HK-2 (cell line): ENCODE measurements at regions not wholly inside any gene's neighbourhood (a gene's known extent, or its start where the extent isn't known, plus 50 kb on each side); places are given as distances from the start of the nearest gene placed in this dataset.

ENCODE experiments used
- DNase-seq: peaks from one replicate; pipeline ENCODE4 v3.0.0-alpha.2; 2018; ENCODE audit not compliant: unreplicated experiment

GRCh38 chr21:36555199-36555800 lies 75.4 kb upstream of the CLDN14 start:
- DNase-seq = no peak

DNA sequence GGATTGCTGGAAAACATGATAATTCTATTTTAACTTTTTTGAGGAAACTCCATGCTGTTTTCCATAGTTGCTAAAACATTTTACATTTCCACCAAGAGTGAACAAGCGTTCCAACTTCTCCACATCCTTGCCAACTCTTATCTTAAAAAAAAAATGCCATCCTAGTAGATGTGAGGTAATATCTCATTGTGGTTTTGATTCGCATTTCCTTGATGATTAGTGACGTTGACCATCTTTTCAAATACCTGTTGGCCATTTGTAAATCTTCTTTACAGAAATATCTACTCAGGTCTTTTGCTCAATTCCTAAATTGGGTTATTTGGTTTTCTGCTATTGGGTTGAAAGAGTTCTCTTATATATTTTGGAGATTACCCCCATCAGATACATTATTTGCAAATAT lies 77.4 kb upstream of the CLDN14 start:
- DNase-seq = no peak

- no peak for DNase-seq
Measured at GRCh38 chr21:36560933-36561575, 81.1 kb upstream of the CLDN14 start.

DNA sequence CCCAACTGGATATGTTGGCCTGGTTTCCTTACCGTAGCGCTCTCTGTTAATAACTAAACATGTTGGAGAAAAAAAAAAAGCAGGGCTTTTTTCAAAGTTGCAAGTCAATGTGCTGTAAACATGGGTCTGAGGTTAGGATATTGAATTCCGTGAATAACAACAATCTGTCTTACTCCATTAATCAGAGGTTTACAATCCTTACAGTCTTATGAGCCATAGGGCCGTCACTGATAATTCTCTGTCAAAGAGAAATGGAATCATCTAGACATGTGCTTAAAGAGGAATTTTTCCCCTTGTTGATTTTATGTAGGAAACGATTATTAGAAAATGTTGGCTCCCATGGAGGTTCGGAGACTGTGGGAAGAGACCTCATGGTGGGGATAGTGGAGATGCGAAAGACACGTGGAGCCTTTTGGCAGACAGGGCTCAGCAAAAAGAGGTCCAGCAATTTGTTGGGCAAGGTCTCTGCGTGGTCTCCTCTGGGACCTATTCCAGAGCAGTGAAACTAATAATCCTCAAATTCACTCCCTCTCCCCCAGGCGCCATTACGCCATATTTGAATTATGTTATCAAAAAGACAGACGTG lies 83.5 kb upstream of the CLDN14 start:
- no peak for DNase-seq

GRCh38 chr21:36564647-36565046 lies 84.7 kb upstream of the CLDN14 start:
- DNase-seq = no peak

GRCh38 chr21:36565540-36565939 lies 85.6 kb upstream of the CLDN14 start:
- DNase-seq = no peak

DNA sequence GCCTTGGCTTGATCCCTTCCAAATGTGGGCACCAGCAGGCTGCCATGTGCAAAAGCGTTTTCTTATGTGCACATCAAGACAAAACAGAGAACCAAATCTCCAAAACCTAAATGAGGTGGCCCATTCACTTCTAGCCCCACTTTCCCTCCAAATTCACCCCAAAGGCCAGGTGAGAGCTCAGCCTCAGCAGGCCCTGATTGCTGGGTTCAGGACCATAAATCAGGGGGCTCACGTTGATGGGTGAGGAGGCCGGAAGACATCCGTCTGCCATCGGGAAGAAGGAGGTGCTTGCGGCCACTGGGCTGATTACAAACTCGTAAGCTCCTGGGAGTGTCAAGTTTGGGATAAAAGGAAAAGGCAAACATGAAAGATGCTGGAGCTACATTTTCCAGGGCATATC lies 86.7 kb upstream of the CLDN14 start:
- DNase-seq = no peak

- no peak for DNase-seq
Measured at GRCh38 chr21:36567216-36567885, 87.4 kb upstream of the CLDN14 start.

- no peak for DNase-seq
Measured at GRCh38 chr21:36569511-36569910, 89.6 kb upstream of the CLDN14 start.

DNA sequence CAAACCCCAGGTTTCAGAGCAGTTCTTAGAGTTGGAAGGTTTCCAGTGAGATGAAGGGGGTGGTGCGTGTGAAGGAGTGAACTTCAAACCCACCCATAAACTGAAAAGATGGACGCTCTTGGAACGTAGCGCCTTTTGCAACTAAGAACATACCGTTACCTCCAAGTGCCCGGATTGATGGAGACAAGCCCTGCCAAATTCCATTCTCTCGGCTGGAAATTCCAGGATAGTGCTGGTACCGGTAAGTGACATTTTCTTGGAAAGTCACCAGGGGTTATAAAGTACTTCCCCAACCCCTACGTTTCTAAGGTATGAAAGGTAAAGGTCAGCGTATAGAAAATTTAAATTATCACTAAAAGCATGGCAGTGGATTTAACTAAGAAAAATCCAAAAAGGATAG lies 91.6 kb upstream of the CLDN14 start:
- no peak for DNase-seq

DNA sequence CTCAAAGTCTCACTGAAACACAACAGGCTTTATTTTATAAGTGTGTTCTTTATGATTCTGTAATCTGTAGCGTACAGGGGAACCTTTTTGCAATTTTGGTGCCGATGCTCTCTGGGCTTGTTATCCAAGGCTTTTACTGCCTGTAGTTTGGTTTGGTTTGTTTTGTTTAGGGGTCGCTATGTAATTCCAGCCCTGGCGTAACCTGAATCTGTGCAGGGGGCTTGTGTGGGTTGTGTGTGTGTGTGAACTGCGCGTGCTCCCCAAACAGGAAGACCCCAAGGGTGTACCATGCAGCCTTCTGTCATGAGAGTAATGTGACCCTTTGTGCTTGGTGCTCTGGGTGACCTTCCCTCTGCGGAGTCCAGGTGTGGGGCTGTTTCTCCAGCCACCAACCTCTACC lies 92.1 kb upstream of the CLDN14 start:
- DNase-seq = no peak

DNA sequence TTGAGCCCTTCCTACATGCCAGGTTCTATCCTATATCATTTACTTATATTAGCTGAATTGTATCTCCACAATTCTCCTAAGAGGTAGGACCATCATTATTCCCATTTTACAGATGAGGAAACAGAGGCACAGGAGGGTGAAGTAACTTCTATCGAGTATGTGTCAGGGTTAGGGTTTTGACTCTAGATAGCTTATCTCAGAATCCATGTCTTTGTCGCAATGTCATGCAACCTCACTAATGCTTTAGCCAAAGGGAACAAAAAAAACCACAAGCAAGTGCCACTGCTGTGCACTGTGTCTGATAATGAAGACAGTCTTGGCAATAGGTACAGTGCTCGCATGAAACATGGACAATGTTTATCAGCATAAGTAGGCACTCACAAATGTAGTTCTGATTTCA lies 95.4 kb upstream of the CLDN14 start:
- no peak for DNase-seq

- DNase-seq = no peak
Measured at GRCh38 chr21:36576441-36576840, 96.5 kb upstream of the CLDN14 start.

DNA sequence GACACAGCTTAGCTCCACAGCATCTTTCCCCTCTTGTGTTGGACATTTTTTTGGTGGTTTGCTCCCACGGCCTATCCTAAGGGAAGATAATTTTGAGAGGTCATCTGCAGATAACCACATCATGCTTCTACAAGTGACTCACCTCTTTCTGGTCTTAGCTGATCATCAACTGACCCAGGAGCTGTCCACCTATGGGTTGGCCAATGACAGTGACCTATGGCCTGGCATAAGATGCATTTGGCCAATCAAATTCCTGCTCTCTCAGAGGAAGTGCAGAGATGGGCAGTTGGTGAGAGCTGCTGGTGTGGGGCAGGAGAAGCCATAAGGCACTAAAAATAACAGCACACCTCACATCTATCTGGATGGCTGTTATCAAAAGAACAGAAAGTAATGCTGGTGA lies 100.0 kb upstream of the CLDN14 start:
- peak; percentile 6 for DNase-seq

GRCh38 chr21:36582271-36582670 lies 102.3 kb upstream of the CLDN14 start:
- no peak for DNase-seq

- no peak for DNase-seq
Measured at GRCh38 chr21:36583591-36583990, 103.7 kb upstream of the CLDN14 start.

DNA sequence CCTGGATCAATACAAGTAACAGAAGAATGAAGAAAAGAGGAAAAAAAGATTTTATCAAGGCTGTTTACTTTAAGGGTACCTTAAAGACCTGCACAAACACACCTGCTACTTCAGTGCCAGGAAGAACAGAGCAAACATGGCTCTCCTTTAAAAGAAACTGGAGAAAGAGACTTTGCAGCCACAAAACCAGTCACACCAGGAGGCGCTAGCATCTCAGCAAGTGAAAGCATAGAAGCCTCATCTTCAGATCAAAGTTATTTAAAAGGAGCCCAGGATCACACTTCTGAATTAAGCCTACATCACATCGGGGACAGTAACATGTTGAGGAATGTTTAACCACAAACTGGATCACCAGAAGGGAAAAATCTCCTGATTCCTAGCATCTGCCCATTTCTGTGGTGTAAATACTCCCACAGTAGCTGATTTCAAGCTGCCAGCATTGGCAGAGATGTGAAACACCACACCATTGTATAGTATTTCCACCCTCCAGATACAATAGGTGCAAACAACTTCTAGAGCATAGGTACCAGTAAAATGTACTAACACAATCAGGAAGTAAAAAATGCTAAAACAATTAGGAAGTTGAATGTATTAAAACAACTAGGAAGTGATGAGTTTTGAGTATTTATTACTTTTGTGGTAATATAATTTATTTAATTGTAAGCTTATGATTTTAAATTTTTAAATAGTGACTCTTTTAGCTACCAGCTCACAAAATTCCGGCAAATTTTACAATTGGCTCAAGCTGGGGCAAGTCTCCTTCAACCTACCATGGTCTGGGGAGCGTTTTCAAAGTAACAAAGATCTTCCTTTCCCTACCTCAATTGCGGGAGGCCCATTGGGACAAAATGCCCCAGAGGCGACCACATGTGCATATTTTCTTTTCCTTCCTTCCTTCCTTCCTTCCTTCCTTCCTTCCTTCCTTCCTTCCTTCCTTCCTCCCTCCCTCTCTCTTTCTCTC lies 105.3 kb upstream of the CLDN14 start:
- no peak for DNase-seq

GRCh38 chr21:36587388-36587787 lies 107.5 kb upstream of the CLDN14 start:
- no peak for DNase-seq

DNA sequence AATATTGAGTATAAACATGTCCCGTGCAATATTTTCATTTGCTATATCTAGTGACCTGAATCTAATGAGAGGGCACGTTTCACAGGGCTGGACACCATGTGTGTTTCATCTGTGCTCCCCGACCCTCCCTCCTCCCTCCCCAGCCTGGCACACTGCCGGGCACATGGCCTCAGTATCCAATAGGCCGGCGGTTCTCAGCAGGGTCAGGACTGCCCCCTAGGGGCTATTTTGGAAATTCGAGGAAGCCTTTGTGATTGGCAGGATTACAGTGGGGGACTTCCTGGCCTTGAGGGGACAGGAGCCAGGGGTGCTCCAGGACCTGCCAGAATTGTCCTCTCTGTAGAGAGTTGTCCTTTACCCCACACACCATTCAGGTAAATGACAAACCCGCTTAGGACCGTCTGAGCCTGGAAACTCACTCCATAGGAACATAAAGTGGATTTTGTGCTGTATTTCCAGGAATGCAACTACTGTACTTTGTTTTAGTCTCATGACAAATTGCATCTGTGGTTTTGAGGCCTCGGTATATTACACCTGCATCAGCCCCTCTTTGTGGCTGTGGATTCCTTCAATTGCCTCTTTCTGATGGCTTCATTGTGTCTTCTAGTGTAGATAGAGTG lies 109.5 kb upstream of the SIM2 start:
- DNase-seq = peak; percentile 12

- no peak for DNase-seq
Measured at GRCh38 chr21:36591326-36591970, 107.5 kb upstream of the SIM2 start.

GRCh38 chr21:36596174-36596573 lies 102.7 kb upstream of the SIM2 start:
- no peak for DNase-seq
